ENCODE measurements at regions not wholly inside any gene's neighbourhood (a gene's known extent, or its start where the extent isn't known, plus 50 kb on each side); places are given as distances from the start of the nearest gene placed in this dataset.

DNA sequence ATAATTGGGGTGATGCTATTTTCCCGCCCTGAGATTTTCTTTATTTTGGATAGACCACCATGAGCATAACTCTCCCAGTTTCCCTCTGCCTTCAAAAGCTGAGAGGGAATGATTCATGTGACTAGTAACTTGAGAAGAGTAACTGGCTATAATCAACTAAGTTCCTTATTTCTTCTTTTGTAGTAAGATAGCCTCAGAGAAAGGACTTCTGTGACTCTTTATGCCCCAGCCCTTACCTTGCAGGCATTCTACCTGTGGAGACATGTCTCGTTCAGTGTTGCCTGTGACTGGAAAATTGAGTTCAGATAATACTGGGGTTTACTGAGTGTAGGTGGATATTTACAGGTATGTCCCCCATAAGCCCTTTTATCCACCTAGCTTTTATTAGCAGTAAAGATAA lies 715.4 kb upstream of the HS3ST1 start:
- no peak overlapping the region for H3K27ac ChIP-seq
- in situ Hi-C loops (cut with MboI; ENCODE audit: low sequenced_read_pairs in 4 of 4) (no loop called here), intact Hi-C loops (cut with DNase I; ENCODE audit: low total_unique reads) (no loop called here)
- no peaks in the 10 kb centered on the region for H3K27me3 ChIP-seq
- H3K4me1 ChIP-seq, result no peaks in the 10 kb centered on the region
- no peaks in the 10 kb centered on the region for H3K36me3 ChIP-seq
- no peaks in the 10 kb centered on the region for H3K9me3 ChIP-seq
- TF ChIP-seq, protein P1, sequence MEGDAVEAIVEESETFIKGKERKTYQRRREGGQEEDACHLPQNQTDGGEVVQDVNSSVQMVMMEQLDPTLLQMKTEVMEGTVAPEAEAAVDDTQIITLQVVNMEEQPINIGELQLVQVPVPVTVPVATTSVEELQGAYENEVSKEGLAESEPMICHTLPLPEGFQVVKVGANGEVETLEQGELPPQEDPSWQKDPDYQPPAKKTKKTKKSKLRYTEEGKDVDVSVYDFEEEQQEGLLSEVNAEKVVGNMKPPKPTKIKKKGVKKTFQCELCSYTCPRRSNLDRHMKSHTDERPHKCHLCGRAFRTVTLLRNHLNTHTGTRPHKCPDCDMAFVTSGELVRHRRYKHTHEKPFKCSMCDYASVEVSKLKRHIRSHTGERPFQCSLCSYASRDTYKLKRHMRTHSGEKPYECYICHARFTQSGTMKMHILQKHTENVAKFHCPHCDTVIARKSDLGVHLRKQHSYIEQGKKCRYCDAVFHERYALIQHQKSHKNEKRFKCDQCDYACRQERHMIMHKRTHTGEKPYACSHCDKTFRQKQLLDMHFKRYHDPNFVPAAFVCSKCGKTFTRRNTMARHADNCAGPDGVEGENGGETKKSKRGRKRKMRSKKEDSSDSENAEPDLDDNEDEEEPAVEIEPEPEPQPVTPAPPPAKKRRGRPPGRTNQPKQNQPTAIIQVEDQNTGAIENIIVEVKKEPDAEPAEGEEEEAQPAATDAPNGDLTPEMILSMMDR (IDR thresholded peaks at IDR 0.05 in 4 of 5, conservative IDR thresholded peaks at IDR 0.05 in 1 of 5), result no peak
- TF ChIP-seq POLR2A (IDR thresholded peaks at IDR 0.05), result no peak
- no peak overlapping the region for H3K4me3 ChIP-seq
- DNase-seq (no peak), ATAC-seq (no peak)

DNA sequence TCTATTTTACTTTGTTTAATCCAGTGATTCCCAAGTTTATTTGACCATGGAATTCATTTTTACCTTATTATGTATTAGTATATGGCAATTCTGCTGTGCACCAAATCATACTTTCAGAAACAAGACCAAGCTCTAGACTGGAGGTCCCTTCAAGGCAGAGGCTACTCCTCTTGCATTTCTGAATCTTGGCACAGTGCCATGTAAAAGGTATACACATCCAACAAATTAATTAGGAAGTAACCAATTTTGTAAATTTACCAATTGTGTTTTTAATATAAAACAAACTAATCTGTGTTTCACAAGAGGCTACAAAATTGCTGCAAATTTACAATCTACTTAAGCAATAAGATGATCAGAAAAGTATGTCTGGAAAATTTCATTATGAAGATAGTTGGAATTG lies 712.2 kb upstream of the HS3ST1 start:
- H3K9me3 ChIP-seq, result no peaks in the 10 kb centered on the region
- no peaks in the 10 kb centered on the region for H3K36me3 ChIP-seq
- no peaks in the 10 kb centered on the region for H3K4me1 ChIP-seq
- H3K27ac ChIP-seq, result no peak overlapping the region
- H3K27me3 ChIP-seq, result no peaks in the 10 kb centered on the region
- no peak for ATAC-seq
- in situ Hi-C loops (cut with MboI; ENCODE audit: low sequenced_read_pairs in 4 of 4) (no loop called here), intact Hi-C loops (cut with DNase I; ENCODE audit: low total_unique reads) (no loop called here)
- no peak for DNase-seq
- TF ChIP-seq, protein P1 (IDR thresholded peaks at IDR 0.05 in 4 of 5, conservative IDR thresholded peaks at IDR 0.05 in 1 of 5), result no peak
- TF ChIP-seq POLR2A (IDR thresholded peaks at IDR 0.05), result no peak
- no peak overlapping the region for H3K4me3 ChIP-seq

DNA sequence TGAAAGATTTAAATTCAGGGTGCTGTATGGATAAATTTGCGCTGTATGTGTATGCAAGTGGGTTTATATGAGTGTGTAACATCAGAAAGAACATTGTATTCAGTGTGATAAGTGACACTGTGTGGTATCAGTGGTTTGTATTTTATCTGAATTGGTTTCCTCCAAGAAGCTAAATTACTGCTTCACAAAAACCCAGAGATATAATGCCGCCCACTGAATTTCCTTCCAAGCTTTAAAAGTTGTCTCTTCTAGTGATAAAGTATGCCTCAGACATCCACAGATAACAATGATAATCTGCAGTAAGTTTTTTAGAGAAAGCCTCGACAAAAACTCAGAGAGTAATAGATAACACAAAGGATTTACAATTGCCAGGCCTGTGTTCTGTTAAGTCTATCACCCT lies 710.6 kb upstream of the HS3ST1 start:
- no peak for DNase-seq
- no peaks in the 10 kb centered on the region for H3K27me3 ChIP-seq
- H3K4me1 ChIP-seq, result no peaks in the 10 kb centered on the region
- TF ChIP-seq POLR2A (IDR thresholded peaks at IDR 0.05), result no peak
- ATAC-seq, result no peak
- H3K9me3 ChIP-seq, result no peaks in the 10 kb centered on the region
- no peak overlapping the region for H3K27ac ChIP-seq
- H3K4me3 ChIP-seq, result no peak overlapping the region
- H3K36me3 ChIP-seq, result no peaks in the 10 kb centered on the region
- intact Hi-C loops (cut with DNase I; ENCODE audit: low total_unique reads) (no loop called here), in situ Hi-C loops (cut with MboI; ENCODE audit: low sequenced_read_pairs in 4 of 4) (no loop called here)

DNA sequence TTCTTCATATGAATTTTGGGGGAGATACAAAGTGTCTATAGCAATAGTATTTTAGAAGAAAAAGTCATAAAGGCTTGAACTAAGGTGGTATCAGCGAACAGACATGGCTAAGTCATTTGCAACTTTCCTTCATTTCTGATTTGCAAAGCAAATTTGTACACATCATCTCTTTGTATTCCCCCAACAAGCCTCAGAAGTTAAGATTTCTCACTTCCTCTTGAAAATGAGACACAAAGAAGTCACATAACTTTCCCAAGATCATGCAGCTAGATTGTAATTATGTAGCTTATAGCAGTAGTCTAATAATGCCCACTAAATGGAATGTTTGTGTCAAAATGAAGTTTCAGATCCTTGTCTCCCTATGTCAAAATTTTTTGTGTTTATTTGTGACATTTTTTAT lies 709.8 kb upstream of the HS3ST1 start:
- ATAC-seq (no peak), DNase-seq (no peak)
- no peak for TF ChIP-seq POLR2A (IDR thresholded peaks at IDR 0.05)
- TF ChIP-seq, protein P1 (IDR thresholded peaks at IDR 0.05 in 4 of 5, conservative IDR thresholded peaks at IDR 0.05 in 1 of 5), result no peak
- no peak overlapping the region for H3K27ac ChIP-seq
- intact Hi-C loops (cut with DNase I; ENCODE audit: low total_unique reads), result no loop called here
- no peak overlapping the region for H3K4me3 ChIP-seq
- in situ Hi-C loops (cut with MboI; ENCODE audit: low sequenced_read_pairs in 4 of 4), result no loop called here
- H3K4me1 ChIP-seq, result no peaks in the 10 kb centered on the region
- H3K9me3 ChIP-seq, result peaks cover 0 to 5% (median 0%) of the 10 kb centered on the region in 3 donors
- no peaks in the 10 kb centered on the region for H3K27me3 ChIP-seq
- no peaks in the 10 kb centered on the region for H3K36me3 ChIP-seq

DNA sequence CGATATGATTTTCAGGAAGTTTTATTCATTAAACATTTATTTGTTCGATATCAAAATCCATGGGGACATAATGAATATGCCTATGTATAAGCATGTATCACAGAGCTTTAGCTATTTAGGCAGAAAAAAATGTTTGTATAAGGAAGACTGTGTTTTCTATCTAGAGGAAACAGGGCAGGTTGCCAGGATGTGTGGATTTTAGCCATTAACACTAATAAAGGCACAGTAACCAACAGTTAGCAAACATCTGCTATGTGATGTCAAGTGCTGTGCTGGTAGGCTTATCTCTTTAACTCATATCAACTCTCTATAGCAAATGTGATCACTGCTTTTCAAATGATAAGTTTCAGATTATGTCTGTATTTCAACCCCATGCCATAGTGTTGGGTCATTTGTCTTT lies 708.9 kb upstream of the HS3ST1 start:
- Histone ChIP-seq H3K4me1 (no peaks in the 10 kb centered on the region), H3K36me3 (no peaks in the 10 kb centered on the region), H3K4me3 (no peak overlapping the region), H3K27me3 (no peaks in the 10 kb centered on the region), H3K27ac (no peak overlapping the region), H3K9me3 (peaks cover 0 to 8% (median 0%) of the 10 kb centered on the region in 3 donors)
- in situ Hi-C loops (cut with MboI; ENCODE audit: low sequenced_read_pairs in 4 of 4), result no loop called here
- TF ChIP-seq, protein P1 (IDR thresholded peaks at IDR 0.05 in 4 of 5, conservative IDR thresholded peaks at IDR 0.05 in 1 of 5), result no peak
- TF ChIP-seq POLR2A (IDR thresholded peaks at IDR 0.05), result no peak
- DNase-seq (no peak), ATAC-seq (no peak)
- intact Hi-C loops (cut with DNase I; ENCODE audit: low total_unique reads), result no loop called here
